GM18951 (cell line): ENCODE measurements at regions not wholly inside any gene's neighbourhood (a gene's known extent, or its start where the extent isn't known, plus 50 kb on each side); places are given as distances from the start of the nearest gene placed in this dataset.

Source experiments
- POLR2A ChIP-seq: IDR thresholded peaks from 4 replicates; pipeline ENCODE4 v1.6.1; 2011; ENCODE audit warnings: mild to moderate bottlenecking; ENCODE audit not compliant: insufficient read length, insufficient read depth; ENCODE audit errors: extremely low read depth
- in situ Hi-C: fragments of 300-500 bp; cut with MboI; formaldehyde crosslinking; loops from one replicate; pipeline ENCODE4 v1.12.0; 2022; ENCODE audit warnings: low sequenced_read_pairs, mixed read lengths, inconsistent platforms; ENCODE audit not compliant: unreplicated experiment

GRCh38 chr16:55942821-55943220 lies 67.6 kb upstream of the CES5A start:
- no peak for TF ChIP-seq POLR2A
- in situ Hi-C loops, result loop anchor here (10.0 kb wide), 1 partner anchor 372 kb away; no protein-coding TSS in a partner anchor

GRCh38 chr16:55941552-55941951 lies 66.4 kb upstream of the CES5A start:
- TF ChIP-seq POLR2A, result no peak
- in situ Hi-C loops, result loop anchor here (10.0 kb wide), 1 partner anchor 373 kb away; no protein-coding TSS in a partner anchor

- in situ Hi-C loops, result no loop called here
- TF ChIP-seq POLR2A, result no peak
These were observed 63.0 kb upstream of the CES5A start for GRCh38 chr16:55938126-55938525.

- in situ Hi-C loops, result no loop called here
- TF ChIP-seq POLR2A, result no peak
These were observed 57.9 kb upstream of the CES5A start for GRCh38 chr16:55933038-55933437.

- in situ Hi-C loops, result no loop called here
- TF ChIP-seq POLR2A, result no peak
These were observed 54.9 kb upstream of the CES5A start for GRCh38 chr16:55930036-55930435.

GRCh38 chr16:55929181-55929580 lies 54.0 kb upstream of the CES5A start:
- TF ChIP-seq POLR2A, result no peak
- in situ Hi-C loops, result no loop called here

GRCh38 chr16:55925242-55925641 lies 50.1 kb upstream of the CES5A start:
- in situ Hi-C loops, result no loop called here
- no peak for TF ChIP-seq POLR2A
